HG03025 (cell line): ENCODE measurements at regions not wholly inside any gene's neighbourhood (a gene's known extent, or its start where the extent isn't known, plus 50 kb on each side); places are given as distances from the start of the nearest gene placed in this dataset.
A peak's percentile ranks its signal among the peaks of the same experiment; 100 is the strongest.

Source experiments
- ATAC-seq: cut with Tn5 transposase; IDR thresholded peaks from one replicate; pipeline ENCODE4 v1.9.1; 2021; ENCODE audit warnings: mild to moderate bottlenecking, moderate library complexity; ENCODE audit not compliant: unreplicated experiment, low FRiP score

DNA sequence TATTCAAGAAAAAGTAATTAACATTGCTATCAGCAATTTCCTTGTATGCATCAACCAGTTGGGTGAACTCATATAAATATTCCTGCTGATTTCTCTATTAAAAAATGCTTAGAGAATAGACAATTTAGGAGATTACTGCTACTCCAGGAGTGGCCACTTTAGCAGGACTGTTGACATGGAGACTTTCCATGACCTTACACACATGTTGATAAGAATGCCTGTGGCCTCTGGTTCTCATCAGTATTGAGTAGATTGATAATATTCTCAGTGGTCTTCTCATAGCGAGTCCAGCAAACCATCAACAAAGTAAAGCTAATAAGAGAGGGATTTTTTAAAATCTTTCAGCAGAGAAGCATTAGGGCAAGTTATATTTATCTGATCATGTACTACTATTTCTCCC lies 208.4 kb upstream of the MARCKS start:
- ATAC-seq, result no peak

DNA sequence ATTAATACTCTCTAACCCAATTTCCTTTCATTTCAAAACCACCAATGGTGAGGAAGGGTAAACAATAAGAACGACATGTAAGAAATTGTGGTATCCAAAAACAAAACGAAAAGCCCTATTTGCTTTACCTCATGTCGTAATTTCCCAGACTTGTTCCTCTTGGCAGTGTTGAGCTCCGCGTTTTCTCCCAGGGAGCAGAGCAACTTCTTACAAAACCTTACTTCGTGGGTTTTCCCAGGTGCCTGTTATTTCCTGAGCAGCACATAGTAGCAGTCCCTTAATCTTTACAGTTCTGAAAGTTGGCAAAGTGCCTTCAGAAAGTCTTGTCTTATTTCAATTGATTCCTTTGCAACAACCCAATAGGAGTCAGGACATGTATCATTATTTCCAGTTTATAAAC lies 207.9 kb upstream of the MARCKS start:
- no peak for ATAC-seq

DNA sequence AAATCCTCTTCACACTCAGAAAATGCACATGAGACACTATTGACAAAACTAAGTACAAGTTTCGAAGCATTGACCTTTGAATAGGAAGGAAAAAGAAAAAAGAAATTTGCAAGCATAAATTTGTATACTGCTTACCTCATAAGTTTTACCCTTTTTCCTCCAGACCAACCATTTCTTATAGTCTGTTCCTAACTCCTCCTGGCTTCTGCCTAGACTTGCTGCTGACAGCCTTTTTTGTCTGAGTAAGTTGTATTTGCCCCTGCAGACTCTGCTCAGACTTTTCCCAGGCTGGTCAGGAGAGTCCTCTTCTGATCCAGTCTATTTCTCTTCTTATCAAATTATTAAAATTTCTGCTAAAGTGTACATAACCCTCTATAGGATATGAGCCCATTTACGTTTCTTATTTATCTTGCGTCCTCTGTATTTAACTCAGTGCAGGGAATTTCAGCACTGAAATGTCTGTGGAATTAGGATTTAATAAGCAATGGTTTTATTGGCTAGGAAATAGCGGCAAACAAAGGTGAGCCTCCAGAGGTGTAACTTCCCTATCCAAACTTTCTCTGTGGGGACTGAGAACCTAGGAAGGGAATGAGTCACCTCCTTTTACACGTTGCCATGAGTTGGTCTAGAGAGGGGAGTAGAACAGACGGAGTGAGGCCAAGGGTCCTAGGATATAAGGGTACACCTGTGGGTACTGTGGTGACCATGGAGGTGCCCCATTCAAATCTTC lies 207.1 kb upstream of the MARCKS start:
- no peak for ATAC-seq

DNA sequence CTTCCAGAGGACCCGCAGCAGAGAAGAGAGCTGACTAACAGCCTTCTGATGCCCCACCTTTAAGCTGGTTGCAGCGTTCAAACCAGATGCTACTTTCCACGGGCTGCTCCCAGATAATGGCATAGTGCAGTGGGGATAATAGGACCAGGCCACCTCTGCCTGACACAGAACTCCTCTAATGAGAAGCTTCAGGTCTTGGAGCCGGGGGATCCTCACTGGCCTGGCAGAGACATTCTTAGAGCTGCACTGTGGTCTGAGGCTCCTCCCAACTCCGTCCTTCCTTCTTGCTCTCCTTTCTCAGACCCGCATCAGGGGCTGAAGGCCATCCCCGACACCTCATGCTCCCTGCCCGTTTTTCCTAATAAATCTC lies 206.6 kb upstream of the MARCKS start:
- ATAC-seq, result no peak

GRCh38 chr6:113651120-113651519 lies 206.0 kb upstream of the MARCKS start:
- no peak for ATAC-seq

- peak; percentile 47 for ATAC-seq
Observed at GRCh38 chr6:113651920-113652319, 205.2 kb upstream of the MARCKS start.

GRCh38 chr6:113653275-113653674 lies 203.9 kb upstream of the MARCKS start:
- ATAC-seq, result no peak

- no peak for ATAC-seq
Observed at GRCh38 chr6:113654396-113654795, 202.7 kb upstream of the MARCKS start.

GRCh38 chr6:113655761-113656160 lies 201.4 kb upstream of the MARCKS start:
- ATAC-seq, result no peak

GRCh38 chr6:113659762-113660404 lies 197.3 kb upstream of the MARCKS start:
- ATAC-seq, result no peak

DNA sequence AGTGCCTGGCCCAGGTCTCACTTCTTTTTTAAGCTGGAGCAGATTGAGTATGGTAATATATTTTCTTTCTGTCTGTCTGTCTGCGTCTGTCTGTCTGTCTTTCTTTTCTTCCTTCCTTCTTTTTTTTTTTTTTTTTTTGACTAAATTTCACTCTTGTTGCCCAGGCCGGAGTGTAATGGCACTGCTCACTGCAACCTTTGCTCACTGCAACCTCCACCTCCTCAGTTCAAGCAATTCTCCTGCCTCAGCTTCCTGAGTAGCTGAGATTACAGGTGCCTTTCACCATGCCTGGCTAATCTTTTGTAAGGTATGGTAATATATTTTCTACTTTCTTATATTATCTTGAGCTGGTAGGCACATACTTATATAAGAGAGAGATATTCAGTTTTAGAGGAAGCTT lies 196.3 kb upstream of the MARCKS start:
- ATAC-seq, result no peak

DNA sequence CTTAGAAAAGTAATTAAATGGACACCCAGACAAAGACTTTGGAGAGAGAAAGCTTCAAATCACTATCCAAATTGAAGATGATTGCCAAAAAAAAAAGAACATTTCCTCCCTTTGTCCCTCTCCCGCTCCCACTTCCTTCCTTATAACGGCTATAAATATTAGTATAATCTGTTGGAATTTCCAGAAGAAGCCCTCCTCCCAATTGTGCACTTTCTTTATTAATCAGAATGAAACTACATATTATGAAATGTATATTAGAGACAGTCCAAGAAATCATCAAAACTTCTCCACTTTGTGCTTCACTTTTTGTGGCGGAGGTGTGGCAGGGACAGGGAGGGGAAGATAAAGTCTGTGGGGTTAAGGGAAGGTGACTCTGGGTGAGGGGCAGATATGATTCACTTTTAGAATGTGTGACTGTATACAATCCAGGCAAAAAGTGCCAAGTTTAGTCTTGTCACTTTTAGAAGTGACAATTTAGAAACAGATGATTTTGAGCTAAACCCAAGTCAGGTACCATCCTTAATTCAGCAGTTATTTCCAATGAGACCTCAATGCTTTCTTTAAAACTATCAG lies 195.0 kb upstream of the MARCKS start:
- ATAC-seq, result no peak

- ATAC-seq, result peak; percentile 82
Observed at GRCh38 chr6:113662688-113663333, 194.3 kb upstream of the MARCKS start.

DNA sequence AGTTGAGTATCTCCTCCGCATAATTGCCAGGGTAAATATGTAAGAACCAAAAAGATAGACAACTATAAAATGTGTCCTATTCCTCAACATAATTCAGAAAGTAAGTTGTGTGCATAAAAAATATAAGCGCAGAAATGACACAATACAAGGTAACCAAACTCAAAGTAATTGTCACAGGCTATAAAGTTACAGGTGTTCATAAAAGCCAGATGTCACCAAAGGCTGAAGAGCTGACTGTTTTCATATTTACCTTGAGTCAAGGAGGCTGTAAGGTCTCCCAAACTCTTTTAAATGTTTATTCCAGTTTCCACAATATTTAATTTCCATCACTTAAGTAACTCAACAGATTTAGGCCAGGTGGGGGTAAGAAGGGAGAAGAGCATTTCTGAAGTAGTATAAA lies 192.2 kb upstream of the MARCKS start:
- ATAC-seq, result no peak

DNA sequence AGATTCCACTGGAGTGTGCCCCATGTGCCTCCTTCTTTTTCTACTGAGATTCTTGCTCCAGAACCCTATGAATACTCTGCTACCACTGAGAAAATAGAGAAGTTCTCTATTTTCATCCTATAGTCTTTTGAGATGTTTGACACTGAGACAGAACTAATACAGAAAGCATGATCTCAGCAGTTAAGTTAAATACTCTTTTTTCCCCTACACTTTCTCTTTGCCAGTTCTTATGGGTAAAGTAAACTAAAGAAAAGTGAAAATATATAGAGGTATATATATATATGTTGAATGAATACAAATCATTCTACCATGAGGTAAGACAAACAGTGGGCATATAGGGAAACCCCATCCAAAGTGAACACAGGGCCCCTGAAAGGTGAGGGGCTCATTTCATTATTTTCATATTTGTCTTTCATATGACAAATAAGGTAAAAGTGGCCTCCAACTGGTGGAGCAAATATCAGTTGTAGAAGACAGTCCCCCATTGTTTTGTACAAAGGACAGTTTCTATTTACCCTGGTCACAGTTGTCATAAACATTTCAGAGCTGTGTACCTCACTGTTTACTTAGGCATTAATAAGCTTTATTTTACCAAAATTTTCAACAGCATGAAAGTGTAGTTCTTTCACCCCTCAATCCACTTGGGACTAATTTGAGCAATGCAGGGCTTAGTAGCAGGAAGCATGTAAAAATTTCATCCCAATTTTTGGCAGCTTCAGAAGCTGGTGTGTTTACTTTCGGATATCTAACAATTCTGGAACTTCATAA lies 188.3 kb upstream of the MARCKS start:
- ATAC-seq, result no peak

DNA sequence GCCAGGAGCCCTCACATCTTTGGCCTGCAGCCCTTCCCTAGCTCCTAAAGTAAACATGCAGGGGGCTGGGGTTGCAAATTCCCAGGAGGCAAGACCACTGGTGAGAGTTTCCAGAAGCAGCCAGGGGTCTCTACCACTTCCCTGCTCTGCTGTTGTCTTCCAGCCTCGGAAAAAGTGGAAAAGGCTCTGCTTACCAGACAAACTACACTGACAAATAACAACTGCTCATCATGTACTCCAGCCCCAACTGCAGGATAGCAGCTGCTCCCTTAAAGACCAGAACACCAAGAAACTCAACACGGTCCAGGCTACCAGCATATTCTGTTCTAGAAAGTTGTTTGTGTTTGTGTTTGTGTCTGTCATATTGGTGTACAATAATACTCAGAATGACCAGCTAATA lies 187.5 kb upstream of the MARCKS start:
- ATAC-seq, result no peak

GRCh38 chr6:113671421-113671820 lies 185.7 kb upstream of the MARCKS start:
- no peak for ATAC-seq

DNA sequence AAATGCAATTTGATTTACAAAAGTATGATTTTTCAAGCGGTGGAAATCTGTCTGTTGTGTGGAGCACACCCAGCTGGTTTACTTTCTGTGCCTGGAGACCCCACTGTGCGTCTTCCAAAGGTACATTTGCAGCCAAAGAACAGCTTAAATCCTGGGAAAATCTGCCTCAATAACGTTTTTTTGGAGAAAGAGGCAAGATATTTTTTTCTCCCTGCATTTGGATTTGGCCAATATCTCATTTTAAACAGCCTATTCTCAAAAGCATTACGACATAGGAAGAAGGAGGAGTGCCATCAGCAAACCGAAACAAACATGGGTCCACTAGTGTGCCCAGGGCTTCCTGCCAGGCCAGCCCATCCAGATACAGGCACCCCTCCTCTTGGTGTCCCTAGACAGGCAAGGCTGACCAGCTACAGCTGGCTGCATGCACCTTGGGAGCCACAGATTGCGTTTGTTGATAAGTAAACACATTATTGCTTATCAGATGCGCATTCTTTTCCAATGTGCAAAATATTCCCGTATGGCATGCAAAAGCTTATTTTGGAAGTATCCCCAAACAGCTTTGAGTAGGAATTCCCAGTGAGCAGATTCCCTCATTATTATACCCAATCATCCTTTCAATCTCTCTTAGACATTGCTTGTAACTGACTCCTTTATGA lies 184.5 kb upstream of the MARCKS start:
- no peak for ATAC-seq

- ATAC-seq, result no peak
Observed at GRCh38 chr6:113674075-113674474, 183.1 kb upstream of the MARCKS start.

DNA sequence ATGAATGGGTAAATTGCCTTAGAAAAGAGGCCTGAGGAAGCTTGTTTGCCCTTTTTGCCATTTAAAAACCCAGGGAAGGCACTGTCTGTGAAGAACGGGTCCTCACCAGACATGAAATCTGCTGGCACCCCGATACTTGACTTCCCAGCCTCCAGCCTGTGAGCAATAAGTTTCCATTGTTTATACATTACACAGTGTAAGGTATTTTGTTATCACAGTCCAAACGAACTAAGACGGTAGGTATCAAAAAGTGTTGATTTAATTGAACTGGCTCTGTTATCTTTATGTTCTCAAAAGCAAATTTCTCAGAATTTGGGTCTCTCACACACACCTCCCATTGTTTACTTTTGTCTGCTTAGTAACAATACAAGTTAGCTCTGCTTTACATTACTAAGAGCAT lies 181.1 kb upstream of the MARCKS start:
- no peak for ATAC-seq
